ENCODE measurements at regions not wholly inside any gene's neighbourhood (a gene's known extent, or its start where the extent isn't known, plus 50 kb on each side); places are given as distances from the start of the nearest gene placed in this dataset.
A peak's percentile ranks its signal among the peaks of the same experiment; 100 is the strongest.

DNA sequence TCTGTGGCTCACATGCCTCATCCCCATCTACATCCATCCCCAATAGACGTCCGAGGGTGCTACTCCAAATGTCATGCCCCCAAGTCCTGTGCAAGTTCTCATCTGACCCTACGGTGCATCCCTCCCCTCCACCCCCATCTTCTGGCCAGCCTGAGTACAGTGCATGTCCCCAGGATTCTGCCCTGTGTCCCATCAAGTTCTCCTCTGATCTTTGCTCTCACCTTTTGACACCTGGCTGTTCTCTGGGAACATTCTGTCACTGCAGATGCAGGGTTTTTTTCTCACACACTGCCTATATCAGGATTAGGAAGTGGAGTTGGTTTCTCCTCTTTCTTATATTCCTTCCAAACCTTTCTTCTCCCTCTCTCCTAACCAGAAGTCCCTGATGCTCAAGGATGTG lies 377.2 kb downstream of the GADD45G start:
- DNase-seq = no peak

DNA sequence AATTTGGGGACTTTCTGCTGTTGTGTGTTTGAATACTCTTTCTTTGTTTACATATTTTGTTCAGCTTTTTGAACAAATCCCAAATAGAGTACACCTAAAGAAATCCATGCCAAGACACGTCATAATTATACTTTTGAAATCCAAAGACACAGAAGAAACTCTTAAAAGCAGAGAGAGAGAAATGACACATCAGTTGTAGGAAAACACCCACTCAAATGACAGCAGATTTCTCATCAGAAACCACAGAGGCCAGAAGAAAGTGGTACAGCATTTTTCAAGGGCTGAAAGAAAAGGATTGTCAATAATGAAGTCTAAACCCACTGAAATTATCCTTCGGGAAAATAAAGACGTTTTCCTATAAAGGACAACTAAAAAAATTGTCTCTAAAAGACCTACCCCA lies 378.6 kb downstream of the GADD45G start:
- peak; percentile 83 for DNase-seq

DNA sequence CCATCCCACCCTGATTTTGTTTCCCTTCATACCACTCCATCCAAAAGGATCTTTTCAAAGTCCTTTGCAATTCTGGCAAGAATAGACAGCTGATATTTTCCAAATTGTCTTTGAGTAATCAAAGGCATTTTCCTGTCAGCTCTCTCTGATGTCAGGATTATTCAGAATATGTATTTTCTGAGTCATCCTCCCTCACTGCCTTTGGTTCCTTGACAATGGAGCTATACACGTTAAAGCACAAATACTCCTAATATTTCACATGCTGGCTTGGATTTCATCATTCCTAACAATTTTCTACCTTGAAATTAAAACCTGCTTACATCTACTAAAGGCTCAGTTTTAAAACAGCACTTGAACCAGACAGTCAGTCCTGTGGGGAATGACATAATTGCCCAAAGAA lies 379.4 kb downstream of the GADD45G start:
- peak; percentile 80 for DNase-seq

DNA sequence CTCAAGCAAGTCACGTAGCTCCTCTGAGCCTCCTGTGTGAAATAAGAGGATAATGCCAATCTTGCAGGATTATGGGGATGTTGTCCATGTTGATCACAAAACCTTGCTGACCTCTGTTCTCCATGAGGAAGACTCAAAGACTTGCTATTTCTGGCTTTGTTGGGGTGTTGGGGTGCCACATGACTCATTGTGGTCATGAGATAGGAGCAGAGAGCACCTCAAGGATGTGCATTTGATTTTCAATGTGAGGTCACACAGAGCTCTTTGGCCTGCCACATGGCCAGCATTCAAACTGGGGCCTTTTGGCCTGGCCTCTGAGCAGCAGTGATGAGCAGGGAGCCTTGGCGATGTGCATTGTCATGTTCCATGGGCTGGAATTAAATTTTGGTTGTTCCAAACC lies 380.3 kb downstream of the GADD45G start:
- DNase-seq = no peak

DNA sequence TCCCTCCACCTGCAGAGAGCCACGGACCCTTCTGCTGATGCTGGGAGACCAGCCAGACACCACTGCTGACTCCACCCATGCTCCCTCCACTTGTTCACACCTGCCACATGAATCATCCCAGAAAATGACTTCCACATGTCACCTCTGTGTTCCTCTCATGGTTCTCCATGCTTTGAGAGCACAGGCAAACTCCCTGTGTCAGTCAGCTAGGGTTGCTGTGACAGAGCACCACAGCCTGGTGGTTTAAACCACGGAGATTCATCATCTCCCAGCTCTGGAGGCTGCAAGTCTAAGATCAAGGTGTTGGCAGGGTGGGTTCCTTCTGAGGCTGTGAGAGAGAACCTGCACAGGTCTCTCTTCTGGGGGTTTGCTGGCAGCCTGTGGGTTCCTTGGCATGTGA lies 381.4 kb downstream of the GADD45G start:
- no peak for DNase-seq

DNA sequence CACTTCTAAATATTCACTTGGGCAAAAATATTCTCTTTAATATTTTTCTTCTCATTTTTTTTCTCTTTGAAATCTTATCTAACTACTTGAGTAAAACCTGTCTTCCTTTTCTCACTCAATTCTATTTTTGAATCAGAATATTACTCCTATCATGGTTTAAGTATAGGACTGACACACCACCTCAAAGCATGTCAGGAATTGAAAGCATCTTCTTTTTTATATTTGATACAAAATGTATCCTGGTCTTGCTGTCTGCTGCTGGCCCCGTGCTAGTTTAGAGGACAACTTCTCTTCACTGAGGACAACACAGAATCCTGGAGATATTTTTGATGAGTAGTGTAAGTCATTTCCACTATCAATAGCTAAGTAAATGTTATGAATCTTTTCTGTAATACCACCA lies 383.6 kb downstream of the GADD45G start:
- DNase-seq = no peak

DNA sequence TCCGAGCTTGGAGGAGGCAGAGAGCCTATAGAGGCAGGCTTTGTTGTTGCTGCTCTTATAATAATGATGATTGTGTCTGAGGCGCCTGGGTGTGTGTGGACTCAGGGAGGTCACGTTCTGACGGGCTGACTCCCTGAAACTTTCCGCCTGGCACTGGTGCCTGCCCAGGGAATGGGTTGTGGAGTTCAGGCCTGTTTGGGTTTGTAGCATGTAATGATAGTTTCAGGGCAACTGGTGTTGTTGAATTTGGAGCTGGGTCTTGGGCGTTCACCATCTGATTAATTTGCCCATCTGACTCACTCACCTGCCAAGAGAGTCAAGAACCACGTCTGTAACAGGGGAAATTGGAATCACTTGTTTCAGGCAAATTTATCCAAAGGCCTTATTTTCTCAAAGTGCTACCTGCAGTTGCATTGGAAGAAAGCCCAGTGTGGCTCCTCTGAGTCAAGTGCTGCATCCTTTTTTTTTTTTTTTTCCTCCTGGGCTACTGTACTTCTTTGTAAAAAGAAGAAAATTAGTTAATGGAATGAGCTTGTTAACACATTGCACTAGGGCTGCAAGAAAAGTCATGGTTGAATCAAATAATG lies 386.5 kb downstream of the GADD45G start:
- no peak for DNase-seq

DNA sequence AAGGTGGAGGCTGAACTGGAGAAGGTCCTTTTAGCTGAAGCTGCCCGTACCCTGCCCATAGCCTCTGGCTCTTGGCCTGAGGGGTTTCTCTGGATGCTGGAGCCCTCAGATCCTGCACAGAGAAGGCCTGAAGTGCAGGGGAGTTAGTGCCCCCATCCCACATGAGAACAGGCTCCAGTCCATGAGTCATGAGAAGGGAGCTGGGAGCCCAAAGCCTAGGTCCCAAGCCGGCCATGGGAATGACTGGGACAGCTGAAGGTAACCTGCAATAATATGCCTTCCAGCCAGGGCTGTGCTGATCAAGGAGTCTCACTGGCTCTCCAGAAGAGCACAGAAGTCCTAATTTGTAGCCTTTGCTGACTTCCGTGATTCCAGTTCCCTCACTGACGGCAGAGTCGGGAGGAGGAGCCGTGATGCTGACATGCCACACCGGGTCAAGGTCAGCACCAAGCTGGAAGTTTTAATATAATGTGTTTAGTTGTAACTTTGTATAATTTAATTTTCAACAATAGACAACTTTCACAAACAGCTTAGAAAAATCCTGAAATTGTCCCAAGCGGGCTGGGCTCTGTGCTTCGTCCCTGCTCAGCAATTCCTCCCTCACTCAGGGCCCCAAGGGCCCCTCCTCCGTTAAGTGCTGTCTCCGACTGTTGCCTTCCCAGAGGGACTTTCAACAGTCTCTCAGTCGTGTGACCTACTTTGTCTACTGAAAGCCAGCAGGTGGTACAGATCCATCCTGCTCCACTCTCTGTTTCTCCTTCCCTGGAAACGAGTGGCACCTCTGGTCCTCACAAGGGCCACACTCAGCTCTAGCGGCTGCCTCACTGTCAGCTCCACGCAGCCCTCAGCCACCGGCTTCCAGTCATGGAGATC lies 387.8 kb downstream of the GADD45G start:
- DNase-seq = no peak

DNA sequence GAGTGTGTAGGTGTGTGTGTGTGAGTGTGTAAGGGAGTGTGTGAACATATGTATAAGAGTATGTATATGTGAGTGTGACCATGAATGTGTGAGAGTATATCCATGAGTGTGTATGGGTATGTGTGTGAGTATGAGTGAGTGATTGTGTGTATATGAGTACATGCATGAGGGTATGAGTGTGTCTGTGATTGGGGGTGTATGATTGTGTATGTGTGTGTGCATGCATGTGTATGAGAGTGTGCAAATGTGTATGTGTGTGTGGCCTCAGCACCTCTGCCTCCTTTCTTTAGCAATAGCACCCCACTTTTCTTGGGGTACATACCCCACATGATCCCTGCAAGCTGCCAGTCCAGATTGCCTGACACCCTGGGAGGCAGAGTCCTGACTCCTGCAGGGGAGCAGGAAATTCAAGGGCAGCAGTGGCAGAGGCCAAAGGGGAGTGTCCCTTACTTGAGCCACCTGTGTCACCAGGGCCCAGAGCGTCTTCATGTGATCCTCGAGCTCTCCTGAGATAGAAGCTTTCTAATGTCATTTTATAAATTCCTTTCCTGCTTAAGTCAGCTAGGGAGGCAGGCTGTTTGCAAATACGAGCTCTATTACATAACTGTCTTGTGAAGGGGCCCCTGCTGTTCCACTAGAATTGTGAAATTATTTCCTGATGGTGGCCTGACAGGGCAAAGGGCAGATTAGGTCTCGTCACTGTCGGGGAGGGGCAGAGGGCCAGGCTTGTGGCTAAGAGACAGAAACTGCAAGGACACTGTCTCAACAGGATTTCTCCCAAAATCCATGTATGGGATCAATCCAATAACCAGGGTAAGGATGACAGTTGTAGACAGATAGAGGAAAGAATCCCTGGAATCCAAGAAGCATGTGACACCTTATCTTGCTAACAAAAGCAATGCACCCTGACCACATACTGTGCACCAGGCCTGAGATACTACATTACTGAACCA lies 389.1 kb downstream of the GADD45G start:
- peak; percentile 97 for DNase-seq

DNA sequence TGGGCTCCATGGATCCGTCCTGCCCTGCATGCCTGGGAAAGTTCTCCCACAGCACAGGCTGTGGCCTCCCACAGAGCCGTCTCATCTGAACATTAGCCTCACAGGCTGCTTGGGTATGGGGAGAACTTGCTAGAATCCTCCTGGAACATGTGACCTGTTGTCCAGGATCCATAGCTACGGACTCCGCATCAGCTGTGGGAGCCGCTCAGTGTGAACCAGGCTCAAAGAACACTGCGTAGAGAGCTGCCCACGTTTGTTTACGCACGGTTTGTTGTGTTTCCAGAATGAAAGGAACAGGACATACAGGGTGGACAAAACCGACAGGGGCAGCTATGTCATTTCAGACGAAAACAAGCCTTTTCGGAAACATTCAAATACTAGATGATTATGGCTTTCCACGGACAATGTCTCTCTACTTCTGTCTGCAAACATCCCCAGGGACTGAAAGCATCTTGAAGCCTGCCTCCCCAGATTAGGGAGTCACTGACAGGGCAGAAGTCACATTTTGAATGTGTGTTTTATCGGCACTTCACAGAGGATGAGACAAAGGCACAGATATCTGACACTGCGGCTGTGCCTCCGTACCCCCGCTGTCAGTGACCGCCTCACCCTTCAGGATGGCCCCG lies 390.3 kb downstream of the GADD45G start:
- no peak for DNase-seq

DNA sequence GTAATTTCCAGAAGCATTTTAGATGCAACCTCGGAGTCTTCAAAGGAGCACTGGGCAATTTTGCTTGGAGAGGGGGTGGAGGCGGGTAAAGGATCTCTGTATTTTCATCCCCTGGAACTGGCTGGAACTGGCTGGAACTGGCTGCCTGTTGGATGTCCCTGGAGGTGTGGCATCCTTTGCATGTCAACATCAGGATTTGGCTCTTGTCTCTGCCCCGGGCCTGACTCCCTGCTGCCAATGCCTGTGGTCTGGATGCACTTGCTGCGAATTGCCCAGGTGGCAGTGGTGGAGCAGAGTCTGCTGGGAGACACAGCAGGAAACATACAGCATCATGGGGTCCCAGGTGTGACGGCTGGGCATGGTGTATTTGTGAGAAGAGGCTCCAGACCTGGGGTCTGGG lies 391.3 kb downstream of the GADD45G start:
- no peak for DNase-seq

DNA sequence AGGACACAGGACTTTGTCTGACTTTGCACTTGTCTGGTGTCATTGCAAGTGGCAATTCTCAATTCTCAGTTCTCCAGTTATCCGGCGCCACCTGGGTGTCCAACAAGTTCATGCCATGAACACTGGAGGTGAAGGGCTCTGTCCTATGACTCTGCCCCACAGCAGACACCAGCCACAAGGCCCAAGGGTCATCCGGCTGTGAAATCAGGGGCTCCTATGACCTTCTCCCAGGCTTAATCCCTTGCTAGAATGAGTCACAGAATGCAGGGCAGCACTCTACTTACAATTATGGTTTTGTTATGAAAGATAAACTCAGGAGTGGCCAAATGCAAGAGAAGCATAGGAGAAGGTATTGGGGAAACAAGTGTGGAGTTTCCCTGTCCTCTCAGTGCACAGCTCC lies 392.0 kb downstream of the GADD45G start:
- peak; percentile 46 for DNase-seq

DNA sequence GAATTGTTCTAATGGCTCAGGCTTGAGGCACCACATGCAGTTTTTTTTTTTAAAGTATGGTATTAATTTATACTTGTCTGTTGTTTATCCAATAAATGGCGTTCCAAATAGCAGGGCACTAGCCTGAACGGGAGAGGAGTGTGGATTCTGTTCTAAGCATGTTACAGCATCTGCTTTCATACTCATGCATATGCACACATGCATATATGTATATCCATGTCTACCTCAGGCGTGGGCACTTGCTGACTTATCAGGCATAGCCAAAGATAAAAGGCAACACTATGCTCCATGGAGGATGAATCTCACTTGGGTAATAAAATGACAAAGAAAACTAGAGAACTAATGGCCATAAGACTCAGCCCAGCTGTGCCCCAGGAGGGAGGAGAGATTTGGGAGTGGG lies 393.8 kb downstream of the GADD45G start:
- no peak for DNase-seq

DNA sequence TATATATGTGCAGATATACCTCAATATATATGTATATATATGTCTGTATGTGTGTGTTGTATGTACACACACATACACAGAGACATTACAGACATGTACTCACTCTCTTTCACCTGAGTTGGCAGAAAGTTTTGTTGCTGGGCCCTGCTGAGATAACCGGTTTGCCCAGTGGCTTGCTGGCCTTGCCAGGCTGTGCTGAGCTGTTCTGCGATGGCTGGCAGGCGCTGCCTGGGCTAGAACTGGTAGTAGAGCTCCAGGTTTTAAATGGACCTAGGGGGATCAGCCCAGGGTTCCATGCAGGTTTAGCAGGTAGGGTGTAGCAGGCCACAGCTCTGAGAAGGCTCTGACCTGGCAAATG lies 394.3 kb downstream of the GADD45G start:
- no peak for DNase-seq

DNA sequence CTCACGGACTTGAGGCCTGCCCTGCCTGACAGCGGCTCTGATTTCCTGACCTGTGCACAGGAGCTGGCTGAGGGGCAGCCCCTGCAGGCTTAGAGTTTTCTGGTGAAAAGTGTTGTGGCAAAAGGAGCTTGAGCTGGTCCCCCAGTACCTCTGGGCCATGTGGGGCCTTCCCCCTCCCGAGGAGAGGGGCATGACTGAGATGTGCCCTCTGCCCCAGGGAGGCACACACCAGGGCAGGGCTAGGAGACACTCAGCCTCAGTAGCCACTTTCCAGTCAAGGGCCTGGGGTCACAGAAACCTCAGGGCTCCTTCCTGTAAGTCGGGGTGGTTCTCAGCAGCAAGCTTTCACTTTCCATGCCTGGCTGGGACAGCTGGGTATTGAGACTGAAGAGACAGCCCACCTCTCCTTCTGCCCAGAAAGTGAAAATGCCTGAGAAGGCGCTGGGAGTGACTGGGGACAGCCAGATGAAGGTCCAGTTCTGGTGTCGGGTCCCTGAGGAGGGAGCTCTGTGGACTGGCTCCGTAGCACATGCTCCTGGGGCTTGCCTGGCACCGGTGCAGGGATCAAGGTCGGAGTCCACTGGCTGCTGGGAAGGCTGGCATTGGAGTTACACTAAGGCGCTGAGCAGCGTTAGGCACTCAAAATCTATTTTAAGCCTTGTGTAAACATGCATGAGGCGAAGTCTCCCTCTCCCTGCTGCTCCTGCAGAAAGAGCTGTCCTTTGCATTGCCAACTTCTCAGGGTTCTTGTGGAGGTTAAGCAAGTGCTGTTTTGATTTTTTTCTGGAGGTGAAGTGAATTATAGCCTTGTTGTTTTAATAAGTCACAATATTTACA lies 394.9 kb downstream of the GADD45G start:
- peak; percentile 86 for DNase-seq

DNA sequence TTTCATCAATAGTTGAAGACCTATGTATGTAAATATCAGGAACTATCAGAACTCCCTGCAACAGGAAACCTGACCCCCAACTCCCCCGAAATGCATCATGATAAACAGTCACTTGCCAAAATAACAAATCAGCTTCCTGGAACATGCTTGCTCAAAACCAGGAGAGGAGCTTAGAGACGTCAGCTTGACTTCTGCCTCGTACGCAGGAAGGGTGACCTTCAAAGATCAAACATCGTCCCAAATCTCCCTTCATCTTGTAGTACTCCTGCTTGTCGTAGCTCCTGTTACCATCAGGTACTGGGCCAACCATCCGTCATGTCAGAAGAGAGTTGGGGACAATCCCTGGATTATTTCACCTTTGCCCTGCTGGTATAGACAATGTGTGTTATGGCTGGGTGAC lies 396.1 kb downstream of the GADD45G start:
- no peak for DNase-seq

DNA sequence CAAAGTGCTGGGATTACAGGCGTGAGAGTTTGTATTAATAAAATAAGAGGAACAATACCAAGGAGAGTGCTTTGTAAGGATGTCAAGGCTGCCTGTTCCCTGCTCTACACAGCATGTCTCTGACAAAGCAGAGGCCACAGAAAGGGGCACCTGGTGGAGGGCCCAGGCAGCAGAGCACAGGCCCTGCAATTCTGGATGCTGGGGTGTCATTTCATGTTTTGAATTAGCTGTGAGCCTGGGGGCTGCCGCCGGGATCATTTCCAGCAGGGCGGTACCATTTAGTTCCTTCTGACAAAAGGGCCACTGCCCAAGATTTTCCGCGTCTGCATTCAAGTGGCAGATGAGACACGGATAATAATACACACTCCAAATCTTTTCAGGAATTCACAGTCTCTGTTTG lies 396.9 kb downstream of the GADD45G start:
- DNase-seq = no peak

DNA sequence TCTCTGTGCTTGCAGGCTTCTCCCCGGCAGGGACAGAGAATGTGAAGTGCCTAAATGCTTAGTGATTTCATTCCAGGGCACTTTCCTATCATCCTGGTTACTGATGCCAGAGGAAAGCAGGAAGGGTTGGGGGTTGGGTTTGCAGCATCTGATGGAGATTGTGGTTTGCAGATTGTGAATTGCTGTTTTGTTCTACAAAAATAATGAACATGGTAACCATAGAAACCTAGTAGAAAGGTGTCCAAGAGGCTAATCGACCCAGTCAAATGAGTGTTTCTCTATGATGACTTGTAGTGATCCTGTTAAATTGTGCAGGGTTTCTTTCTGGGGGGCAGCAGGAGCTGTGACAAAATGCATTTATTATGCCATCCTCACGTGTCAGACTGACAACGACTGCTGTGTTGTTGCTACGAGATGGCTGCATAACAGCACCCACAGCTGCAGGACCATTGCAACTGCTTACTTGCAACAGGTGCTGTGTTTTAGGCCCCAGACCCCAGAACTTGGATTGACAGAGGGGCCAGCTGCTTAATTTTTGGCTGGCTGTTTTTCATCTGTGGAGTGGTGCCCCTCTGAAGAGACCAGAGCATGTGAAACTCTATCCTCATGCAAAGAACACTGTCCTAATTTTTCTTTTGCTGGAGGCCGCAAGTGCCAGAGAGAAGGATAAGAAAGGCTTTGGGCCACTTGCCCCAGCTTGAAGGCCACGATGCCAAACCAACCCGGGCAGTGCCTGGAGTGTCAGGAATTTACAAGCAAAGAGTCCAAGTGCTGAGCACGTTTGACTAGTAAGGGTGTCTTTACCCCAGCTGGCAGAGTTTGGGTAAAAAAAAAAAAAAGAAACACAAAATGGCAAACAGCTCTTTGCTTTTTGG lies 397.8 kb downstream of the GADD45G start:
- DNase-seq = no peak

DNA sequence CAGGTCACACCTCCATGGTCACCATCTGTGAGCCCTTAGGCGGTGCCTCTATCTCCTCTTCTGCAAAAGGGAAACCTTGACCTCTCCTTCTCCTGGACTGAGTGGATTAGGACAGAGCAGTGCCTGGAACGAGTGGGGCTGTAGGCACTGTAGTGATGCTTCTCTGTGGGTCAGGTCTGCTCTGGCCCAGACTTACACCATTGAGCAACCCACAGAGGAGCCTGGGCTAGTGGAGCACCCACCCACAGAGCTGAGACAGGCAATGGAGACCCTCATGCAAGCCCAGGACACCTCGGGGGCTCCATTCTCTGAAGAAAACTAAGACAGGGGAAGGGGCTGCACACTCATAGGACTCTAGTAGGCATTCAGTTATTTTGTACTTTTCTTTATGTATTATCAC lies 400.6 kb downstream of the GADD45G start:
- no peak for DNase-seq

DNA sequence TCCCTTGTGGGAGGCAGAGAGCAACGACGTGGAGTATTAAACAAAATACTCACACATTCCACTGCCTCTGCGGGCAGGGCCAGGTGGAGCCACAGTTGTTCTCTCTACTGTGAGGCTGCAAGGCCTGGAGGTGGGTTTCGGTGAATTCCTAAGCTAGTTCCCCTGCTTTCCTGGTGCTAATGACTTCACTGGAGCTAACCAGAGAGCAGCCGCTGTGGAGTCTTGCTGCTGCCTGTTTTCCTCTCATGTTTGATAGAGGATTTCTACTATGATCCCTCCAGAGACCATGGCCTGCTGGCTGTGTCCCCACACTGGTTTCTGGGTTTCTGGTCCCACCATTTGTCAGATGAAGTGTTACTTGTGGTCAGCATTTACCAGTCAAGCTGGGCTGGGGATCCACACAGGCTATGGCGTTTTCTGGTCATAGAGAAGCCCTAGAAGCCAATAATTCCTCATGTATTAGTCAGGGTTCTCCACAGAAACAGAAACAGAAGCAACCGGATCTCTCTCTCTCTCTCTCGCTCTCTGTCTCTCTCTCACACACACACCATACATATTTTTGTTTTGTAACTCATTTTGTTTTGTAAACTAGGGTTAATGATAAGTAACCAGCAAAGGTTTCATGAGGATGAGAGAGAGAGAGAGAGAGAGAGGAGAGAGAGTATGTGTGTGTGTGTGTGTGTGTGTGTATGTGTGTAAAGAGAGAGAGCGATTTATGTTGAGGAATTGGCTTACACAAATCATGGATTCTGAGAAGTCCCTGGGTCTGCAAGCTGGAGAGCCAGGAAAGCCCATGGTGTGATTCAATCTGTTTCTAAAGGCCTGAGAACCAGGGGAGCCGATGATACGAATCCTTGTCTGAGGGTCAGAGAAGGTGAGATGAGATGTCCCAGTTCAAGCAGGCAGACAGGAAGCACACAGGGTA lies 403.0 kb downstream of the GADD45G start:
- no peak for DNase-seq
